ENCODE measurements at regions not wholly inside any gene's neighbourhood (a gene's known extent, or its start where the extent isn't known, plus 50 kb on each side); places are given as distances from the start of the nearest gene placed in this dataset.

- Histone ChIP-seq H3K27ac (ENCODE audit: low read length) (peak within 1 kb of the TSS; percentile 32; the same call in 1 of the 2 replicates), H3K4me3 (ENCODE audit: low read length) (peak within 1 kb of the TSS; percentile 97), H4K20me1 (ENCODE audit: insufficient read depth, low read length) (no peaks in the 10 kb centered on the region), H3K79me2 (ENCODE audit: low read length) (no peaks in the 10 kb centered on the region), H3K4me2 (ENCODE audit: low read depth, low read length) (peak within 1 kb of the TSS; percentile 99), H3K4me1 (ENCODE audit: low read length) (peaks cover 9% of the 10 kb centered on the region), H3K27me3 (replicated peaks; ENCODE audit: insufficient read depth, low read length) (peaks cover 6% of the 10 kb centered on the region), H3K9ac (ENCODE audit: low read length) (peak within 1 kb of the TSS; percentile 91), H3K36me3 (replicated peaks; ENCODE audit: insufficient read depth, low read length) (no peaks in the 10 kb centered on the region), H2AFZ (ENCODE audit: low read length) (peak within 1 kb of the TSS; percentile 99), H3F3A (ENCODE audit: insufficient read depth, low read length) (no peaks in the 10 kb centered on the region), H3K9me3 (replicated peaks; ENCODE audit: insufficient read depth, low read length) (no peaks in the 10 kb centered on the region), H3K9me2 (replicated peaks; ENCODE audit: insufficient read depth, low read length) (no peaks in the 10 kb centered on the region)
- TF ChIP-seq EZH2 (optimal IDR thresholded peaks at IDR 0.05; ENCODE audit: low read depth, low read length) (no peak), EZH2phosphoT487 (IDR thresholded peaks at IDR 0.05; ENCODE audit: low read length) (no peak), CTCF (IDR thresholded peaks at IDR 0.05; ENCODE audit: low read length) (no peak)
- DNase-seq: peak; percentile 84
These were observed 225.1 kb upstream of the C2CD4B start, which contains the start of gene TLN2 for GRCh38 chr15:62389885-62390790. TSS of gene TLN2 (plus strand) at chr15:62390550.

- Histone ChIP-seq H3K9me2 (replicated peaks; ENCODE audit: insufficient read depth, low read length) (no peaks in the 10 kb centered on the region), H3F3A (ENCODE audit: insufficient read depth, low read length) (no peaks in the 10 kb centered on the region), H3K4me2 (ENCODE audit: low read depth, low read length) (peak overlapping the region; percentile 99), H3K27me3 (replicated peaks; ENCODE audit: insufficient read depth, low read length) (peaks cover 6% of the 10 kb centered on the region), H3K9me3 (replicated peaks; ENCODE audit: insufficient read depth, low read length) (no peaks in the 10 kb centered on the region), H2AFZ (ENCODE audit: low read length) (peak overlapping the region; percentile 80), H4K20me1 (ENCODE audit: insufficient read depth, low read length) (no peaks in the 10 kb centered on the region), H3K27ac (ENCODE audit: low read length) (no peak overlapping the region), H3K4me1 (ENCODE audit: low read length) (peaks cover 9% of the 10 kb centered on the region), H3K36me3 (replicated peaks; ENCODE audit: insufficient read depth, low read length) (no peaks in the 10 kb centered on the region), H3K4me3 (ENCODE audit: low read length) (peak overlapping the region; percentile 97), H3K9ac (ENCODE audit: low read length) (peak overlapping the region; percentile 2; the same call in 1 of the 2 replicates), H3K79me2 (ENCODE audit: low read length) (no peaks in the 10 kb centered on the region)
- TF ChIP-seq EZH2phosphoT487 (IDR thresholded peaks at IDR 0.05; ENCODE audit: low read length) (no peak), CTCF (IDR thresholded peaks at IDR 0.05; ENCODE audit: low read length) (no peak), EZH2 (optimal IDR thresholded peaks at IDR 0.05; ENCODE audit: low read depth, low read length) (no peak)
- peak; percentile 38 for DNase-seq
These were observed 225.9 kb upstream of the C2CD4B start for GRCh38 chr15:62390791-62391640.

GRCh38 chr15:62391641-62392262 lies 226.7 kb upstream of the C2CD4B start:
- H3K27me3 ChIP-seq (replicated peaks; ENCODE audit: insufficient read depth, low read length): peaks cover 6% of the 10 kb centered on the region

More at GRCh38 chr15:62391641-62392262, 226.7 kb upstream of the C2CD4B start:
- H3K79me2 ChIP-seq (ENCODE audit: low read length): no peaks in the 10 kb centered on the region
- peak; percentile 14 for DNase-seq
- TF ChIP-seq EZH2phosphoT487 (IDR thresholded peaks at IDR 0.05; ENCODE audit: low read length) (no peak), CTCF (IDR thresholded peaks at IDR 0.05; ENCODE audit: low read length) (no peak), EZH2 (optimal IDR thresholded peaks at IDR 0.05; ENCODE audit: low read depth, low read length) (no peak)
- no peaks in the 10 kb centered on the region for H3K36me3 ChIP-seq (replicated peaks; ENCODE audit: insufficient read depth, low read length)
- no peaks in the 10 kb centered on the region for H3K9me3 ChIP-seq (replicated peaks; ENCODE audit: insufficient read depth, low read length)
- peak overlapping the region; percentile 97 for H3K4me3 ChIP-seq (ENCODE audit: low read length)
- no peaks in the 10 kb centered on the region for H4K20me1 ChIP-seq (ENCODE audit: insufficient read depth, low read length)
- no peak overlapping the region; the same call in 1 of the 2 replicates for H3K9ac ChIP-seq (ENCODE audit: low read length)
- no peak overlapping the region for H3K27ac ChIP-seq (ENCODE audit: low read length)
- no peaks in the 10 kb centered on the region for H3K9me2 ChIP-seq (replicated peaks; ENCODE audit: insufficient read depth, low read length)
- peak overlapping the region; percentile 99 for H3K4me2 ChIP-seq (ENCODE audit: low read depth, low read length)
- H3K4me1 ChIP-seq (ENCODE audit: low read length): peaks cover 9% of the 10 kb centered on the region
- peak overlapping the region; percentile 80 for H2AFZ ChIP-seq (ENCODE audit: low read length)
- no peaks in the 10 kb centered on the region for H3F3A ChIP-seq (ENCODE audit: insufficient read depth, low read length)

Data from MM.1S (cell line).